ENCODE measurements at regions not wholly inside any gene's neighbourhood (a gene's known extent, or its start where the extent isn't known, plus 50 kb on each side); places are given as distances from the start of the nearest gene placed in this dataset.

DNA sequence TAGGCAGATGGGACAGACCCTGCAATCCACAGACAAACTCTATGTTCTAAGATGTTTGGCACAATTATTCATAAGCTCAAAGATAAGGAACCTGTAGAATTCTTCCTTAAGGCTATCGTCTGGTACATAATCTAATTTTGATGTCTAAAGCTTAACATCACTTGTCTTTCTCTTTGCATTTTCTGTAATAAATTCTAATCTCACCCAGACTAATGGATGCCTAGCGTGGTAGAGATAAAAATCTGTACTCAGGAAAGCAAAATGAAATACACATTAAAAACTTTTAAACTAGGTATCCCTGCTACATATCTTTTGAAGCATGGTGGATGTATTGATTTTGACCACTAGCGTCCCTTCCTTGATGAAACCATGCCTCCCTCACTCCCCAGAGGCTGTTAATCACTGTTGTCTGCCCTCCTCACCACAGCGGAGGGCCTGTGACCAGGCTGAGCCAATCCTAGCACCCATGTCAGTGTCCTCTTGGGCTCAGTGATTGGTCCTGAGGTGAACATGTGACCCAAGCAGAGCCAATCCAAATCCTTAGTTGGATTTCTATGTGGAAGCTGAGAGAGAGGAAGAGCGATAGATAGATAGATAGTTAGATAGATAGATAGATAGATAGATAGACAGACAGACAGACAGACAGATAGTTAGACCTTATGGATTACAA is 82.2 kb upstream of the GRK3 start:
- no peaks in the 10 kb centered on the region for H3K27me3 ChIP-seq (ENCODE audit: low read length)
- no peak overlapping the region for H3K4me3 ChIP-seq (ENCODE audit: low read length)
- intact Hi-C loops (cut with micrococcal nuclease) = no loop called here
- no peaks in the 10 kb centered on the region for H3K79me2 ChIP-seq (ENCODE audit: low read length)
- H4K20me1 ChIP-seq (ENCODE audit: low read length) = no peaks in the 10 kb centered on the region
- no peak overlapping the region for H3K27ac ChIP-seq (ENCODE audit: low read length)
- no peaks in the 10 kb centered on the region for H3K36me3 ChIP-seq (ENCODE audit: low read depth, low read length)
- ATAC-seq = no peak
- 0 out of 2 replicates have a peak, but pooled peaks cover 3% of the 10 kb centered on the region for H3K4me1 ChIP-seq (ENCODE audit: insufficient read depth, low read length)
- BruUV-seq (replicated peaks) = no TSS peak
- H3K9me2 ChIP-seq (replicated peaks; ENCODE audit: low read length) = no peaks in the 10 kb centered on the region
- H3K4me2 ChIP-seq (ENCODE audit: low read length) = no peak overlapping the region
- POLR2A ChIA-PET (ENCODE audit: unreplicated experiment) = no interaction called here
- no peaks in the 10 kb centered on the region for H3F3A ChIP-seq (ENCODE audit: low read length, unreplicated experiment)
- no peak overlapping the region for H3K9ac ChIP-seq (ENCODE audit: low read length)
- DNase-seq = no peak
- TF ChIP-seq EZH2phosphoT487 (IDR thresholded peaks at IDR 0.05; ENCODE audit: borderline replicate concordance, low read length) = no peak
- TF ChIP-seq, protein P1, sequence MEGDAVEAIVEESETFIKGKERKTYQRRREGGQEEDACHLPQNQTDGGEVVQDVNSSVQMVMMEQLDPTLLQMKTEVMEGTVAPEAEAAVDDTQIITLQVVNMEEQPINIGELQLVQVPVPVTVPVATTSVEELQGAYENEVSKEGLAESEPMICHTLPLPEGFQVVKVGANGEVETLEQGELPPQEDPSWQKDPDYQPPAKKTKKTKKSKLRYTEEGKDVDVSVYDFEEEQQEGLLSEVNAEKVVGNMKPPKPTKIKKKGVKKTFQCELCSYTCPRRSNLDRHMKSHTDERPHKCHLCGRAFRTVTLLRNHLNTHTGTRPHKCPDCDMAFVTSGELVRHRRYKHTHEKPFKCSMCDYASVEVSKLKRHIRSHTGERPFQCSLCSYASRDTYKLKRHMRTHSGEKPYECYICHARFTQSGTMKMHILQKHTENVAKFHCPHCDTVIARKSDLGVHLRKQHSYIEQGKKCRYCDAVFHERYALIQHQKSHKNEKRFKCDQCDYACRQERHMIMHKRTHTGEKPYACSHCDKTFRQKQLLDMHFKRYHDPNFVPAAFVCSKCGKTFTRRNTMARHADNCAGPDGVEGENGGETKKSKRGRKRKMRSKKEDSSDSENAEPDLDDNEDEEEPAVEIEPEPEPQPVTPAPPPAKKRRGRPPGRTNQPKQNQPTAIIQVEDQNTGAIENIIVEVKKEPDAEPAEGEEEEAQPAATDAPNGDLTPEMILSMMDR (conservative IDR thresholded peaks at IDR 0.05; ENCODE audit: low read depth, low read length) = no peak
- TF ChIP-seq EZH2 (IDR thresholded peaks at IDR 0.05; ENCODE audit: low read length, unreplicated experiment) = no peak
- H3K9me3 ChIP-seq (ENCODE audit: low read length) = no peaks in the 10 kb centered on the region
- CTCF ChIA-PET = no interaction called here
- H2AFZ ChIP-seq (ENCODE audit: low read length) = no peak overlapping the region

DNA sequence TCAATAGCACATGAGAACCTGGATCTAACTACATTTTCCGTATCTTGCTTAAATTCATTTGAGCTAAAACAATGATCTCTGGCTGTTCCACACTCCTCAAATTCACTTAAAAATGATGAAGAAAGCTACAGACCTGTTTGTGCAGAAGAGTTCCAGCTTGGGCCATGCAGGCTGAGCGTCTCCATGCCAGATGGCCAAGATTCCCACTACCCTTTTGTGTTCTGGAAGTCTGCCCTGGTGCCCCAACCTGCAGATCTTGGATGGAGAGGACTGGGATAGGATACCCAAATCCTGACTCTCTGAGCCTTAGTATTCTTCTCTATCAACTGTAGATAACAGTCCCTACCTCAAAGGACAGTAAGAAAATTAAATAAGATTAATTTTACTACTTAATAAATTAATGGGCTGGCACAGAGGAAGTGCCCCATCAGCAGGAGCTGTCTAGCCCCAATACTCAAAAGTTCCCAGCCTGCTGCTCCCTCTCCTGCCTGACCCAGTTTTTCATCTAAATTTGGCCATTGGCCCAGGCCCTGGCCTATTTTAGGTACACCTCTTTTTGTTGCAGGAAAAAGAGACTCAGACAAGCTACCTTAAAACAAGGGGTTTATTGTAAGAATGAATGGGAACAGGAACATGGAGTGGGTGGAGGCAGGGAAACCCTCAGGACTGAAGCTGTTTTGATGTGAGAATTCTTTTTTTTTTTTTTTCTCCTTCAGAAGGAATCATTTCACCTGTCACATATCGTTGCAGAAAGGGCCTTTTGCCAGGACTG is 81.4 kb upstream of the GRK3 start:
- DNase-seq (no peak), ATAC-seq (no peak)
- ChIA-PET POLR2A (ENCODE audit: unreplicated experiment) (no interaction called here), CTCF (no interaction called here)
- H3K9ac ChIP-seq (ENCODE audit: low read length) = no peak overlapping the region
- H3K27ac ChIP-seq (ENCODE audit: low read length) = no peak overlapping the region
- TF ChIP-seq EZH2phosphoT487 (IDR thresholded peaks at IDR 0.05; ENCODE audit: borderline replicate concordance, low read length) = no peak
- H3K27me3 ChIP-seq (ENCODE audit: low read length) = no peaks in the 10 kb centered on the region
- H3K4me2 ChIP-seq (ENCODE audit: low read length) = no peak overlapping the region
- H3K79me2 ChIP-seq (ENCODE audit: low read length) = no peaks in the 10 kb centered on the region
- 0 out of 2 replicates have a peak, but pooled peaks cover 3% of the 10 kb centered on the region for H3K4me1 ChIP-seq (ENCODE audit: insufficient read depth, low read length)
- BruUV-seq (replicated peaks) = no TSS peak
- H3K4me3 ChIP-seq (ENCODE audit: low read length) = no peak overlapping the region
- intact Hi-C loops (cut with micrococcal nuclease) = no loop called here
- H3K9me3 ChIP-seq (ENCODE audit: low read length) = no peaks in the 10 kb centered on the region
- H2AFZ ChIP-seq (ENCODE audit: low read length) = no peak overlapping the region
- H3K9me2 ChIP-seq (replicated peaks; ENCODE audit: low read length) = no peaks in the 10 kb centered on the region
- no peaks in the 10 kb centered on the region for H3F3A ChIP-seq (ENCODE audit: low read length, unreplicated experiment)
- no peaks in the 10 kb centered on the region for H4K20me1 ChIP-seq (ENCODE audit: low read length)
- no peaks in the 10 kb centered on the region for H3K36me3 ChIP-seq (ENCODE audit: low read depth, low read length)

DNA sequence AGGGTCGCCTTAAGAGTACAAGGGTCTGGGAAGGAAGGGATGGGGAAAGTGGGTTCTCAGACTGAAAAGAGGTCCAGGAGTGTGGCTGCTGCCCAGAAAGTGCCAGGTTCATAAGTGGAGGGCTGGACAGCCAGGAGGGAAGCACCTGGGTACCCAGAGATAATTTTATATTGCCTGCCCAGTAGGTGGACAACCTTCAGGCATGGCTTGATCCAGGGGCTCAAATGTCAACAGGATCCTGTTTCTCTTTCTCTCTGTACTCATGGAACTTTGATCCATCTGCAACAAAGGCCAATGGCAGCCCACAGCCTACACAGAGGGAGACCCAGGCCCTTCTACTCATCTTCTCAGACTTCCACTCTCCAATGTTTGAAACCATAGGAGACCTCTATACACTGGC is 80.5 kb upstream of the GRK3 start:
- Histone ChIP-seq H3K9me2 (replicated peaks; ENCODE audit: low read length) (no peaks in the 10 kb centered on the region), H3K79me2 (ENCODE audit: low read length) (no peaks in the 10 kb centered on the region), H3F3A (ENCODE audit: low read length, unreplicated experiment) (no peaks in the 10 kb centered on the region), H4K20me1 (ENCODE audit: low read length) (no peaks in the 10 kb centered on the region), H3K4me2 (ENCODE audit: low read length) (no peak overlapping the region), H3K9me3 (ENCODE audit: low read length) (no peaks in the 10 kb centered on the region), H3K9ac (ENCODE audit: low read length) (no peak overlapping the region), H3K4me1 (ENCODE audit: insufficient read depth, low read length) (0 out of 2 replicates have a peak, but pooled peaks cover 8% of the 10 kb centered on the region), H2AFZ (ENCODE audit: low read length) (no peak overlapping the region), H3K27me3 (ENCODE audit: low read length) (no peaks in the 10 kb centered on the region), H3K36me3 (ENCODE audit: low read depth, low read length) (no peaks in the 10 kb centered on the region), H3K27ac (ENCODE audit: low read length) (no peak overlapping the region), H3K4me3 (ENCODE audit: low read length) (no peak overlapping the region)
- DNase-seq = no peak
- no peak for ATAC-seq
- no peak for TF ChIP-seq EZH2phosphoT487 (IDR thresholded peaks at IDR 0.05; ENCODE audit: borderline replicate concordance, low read length)
- TF ChIP-seq EZH2 (IDR thresholded peaks at IDR 0.05; ENCODE audit: low read length, unreplicated experiment) = no peak
- TF ChIP-seq, protein P1 (conservative IDR thresholded peaks at IDR 0.05; ENCODE audit: low read depth, low read length) = no peak
- POLR2A ChIA-PET (ENCODE audit: unreplicated experiment) = no interaction called here
- intact Hi-C loops (cut with micrococcal nuclease) = no loop called here
- no TSS peak for BruUV-seq (replicated peaks)
- CTCF ChIA-PET = no interaction called here

All from PC-3 (cell line).